ENCODE measurements at regions not wholly inside any gene's neighbourhood (a gene's known extent, or its start where the extent isn't known, plus 50 kb on each side); places are given as distances from the start of the nearest gene placed in this dataset.

GRCh38 chr2:64820901-64821300 is 167.2 kb upstream of the SERTAD2 start:
- TF ChIP-seq CTCF (IDR thresholded peaks at IDR 0.05) (no peak), POLR2AphosphoS5 (IDR thresholded peaks at IDR 0.05) (no peak), POLR2A (IDR thresholded peaks at IDR 0.05) (no peak)
